Transverse colon (tissue), 4 donors: ENCODE measurements at regions not wholly inside any gene's neighbourhood (a gene's known extent, or its start where the extent isn't known, plus 50 kb on each side); places are given as distances from the start of the nearest gene placed in this dataset.

Experiments used
- DNase-seq: peaks from one replicate; pipeline ENCODE4 v3.0.0-alpha.2; 2019
- H3K27ac ChIP-seq, 4 donors: fragments of 200-600 bp; sonication (generic); 2 replicates each; pipeline ENCODE4 v1.5.1; 2016 to 2018; ENCODE audit warnings: inconsistent platforms in 4 of 4
- H3K27me3 ChIP-seq: fragments of 200-600 bp; sonication (generic); 2 replicates; pipeline ENCODE4 v1.5.1; 2017; ENCODE audit warnings: inconsistent platforms
- H3K36me3 ChIP-seq, 4 donors: fragments of 200-600 bp; sonication (generic); 2 replicates each; pipeline ENCODE4 v1.5.1; 2017 to 2019; ENCODE audit warnings: inconsistent platforms in 4 of 4
- H3K4me1 ChIP-seq, 4 donors: fragments of 200-600 bp; sonication (generic); 2 replicates each; pipeline ENCODE4 v1.5.1; 2017 to 2020; ENCODE audit warnings: inconsistent platforms in 4 of 4
- H3K4me3 ChIP-seq, 4 donors: fragments of 200-600 bp; sonication (generic); 1 replicate in 1 of 4; 2 replicates in 3 of 4; pipeline versions ENCODE4 v1.5.1 to v1.6.1; 2017 to 2019; ENCODE audit warnings: inconsistent platforms in 4 of 4
- H3K9me3 ChIP-seq, 2 donors: fragments of 200-600 bp; sonication (generic); 2 replicates each; pipeline ENCODE4 v1.5.1; 2017 to 2019; ENCODE audit warnings: inconsistent platforms in 2 of 2
- CTCF ChIP-seq, 5 experiments: fragments of 200-600 bp in 3 of 5; fragments of 450-650 bp in 2 of 5; sonication (generic) in 3 of 5; IDR thresholded peaks; 1 replicate in 2 of 5; 2 replicates in 3 of 5; pipeline ENCODE4 v1.5.1; 2016 to 2017; ENCODE audit warnings: antibody characterized with exemption in 5 of 5, inconsistent platforms in 3 of 5, mild to moderate bottlenecking in 2 of 5, moderate library complexity in 1 of 5
- EP300 ChIP-seq: sonication (generic); formaldehyde crosslinking; IDR thresholded peaks from one replicate; pipeline ENCODE4 v1.6.1; 2017; ENCODE audit warnings: antibody characterized with exemption, low read depth
- POLR2A ChIP-seq: fragments of 450-650 bp; IDR thresholded peaks from one replicate; pipeline ENCODE4 v1.6.1; 2016; ENCODE audit warnings: antibody characterized with exemption, mild to moderate bottlenecking, moderate library complexity
- POLR2AphosphoS5 ChIP-seq, 3 donors: sonication (generic); formaldehyde crosslinking; IDR thresholded peaks; one replicate each; pipeline ENCODE4 v1.6.1; 2016; ENCODE audit warnings: antibody characterized with exemption in 3 of 3
- WGBS, 2 donors: methylation state at CpG; one replicate each; pipeline ENCODE4 v1.1.5; 2018; ENCODE audit warnings: low coverage in 1 of 2; 5-methylcytosine and 5-hydroxymethylcytosine counted together
- in situ Hi-C, 4 donors: fragments of 200-750 bp; cut with MboI; loops; one replicate each; pipeline versions ENCODE4 v1.15.0 to v1.15.1; 2017; ENCODE audit warnings: low sequenced_read_pairs in 3 of 4, low pct_ligation_motif_present in 1 of 4, low pct_unique_long_range_greater_than_20kb in 1 of 4
- intact Hi-C: fragments of 100-400 bp; cut with DNase I; formaldehyde crosslinking; loops from one replicate; pipeline ENCODE4 v1.15.1; 2023; ENCODE audit warnings: low total_unique reads

GRCh38 chr2:194494401-194494800 lies 1162.6 kb upstream of the SLC39A10 start:
- no peak for DNase-seq
- H3K27ac ChIP-seq = no peak overlapping the region
- no peaks in the 10 kb centered on the region for H3K4me1 ChIP-seq
- no peaks in the 10 kb centered on the region for H3K9me3 ChIP-seq
- no peak overlapping the region for H3K4me3 ChIP-seq
- no peak for TF ChIP-seq CTCF (IDR thresholded peaks at IDR 0.05)
- no peak for TF ChIP-seq EP300
- no peak for TF ChIP-seq POLR2AphosphoS5 (IDR thresholded peaks at IDR 0.05)
- TF ChIP-seq POLR2A = no peak
- intact Hi-C loops = no loop called here
- no peaks in the 10 kb centered on the region for H3K36me3 ChIP-seq
- in situ Hi-C loops = no loop called here
- no peaks in the 10 kb centered on the region for H3K27me3 ChIP-seq

- Histone ChIP-seq H3K4me3 (no peak overlapping the region), H3K27ac (no peak overlapping the region), H3K27me3 (no peaks in the 10 kb centered on the region), H3K4me1 (no peaks in the 10 kb centered on the region), H3K36me3 (no peaks in the 10 kb centered on the region), H3K9me3 (no peaks in the 10 kb centered on the region)
- no peak for DNase-seq
- WGBS, 2 donors = 53 to 60% methylated on average over 1 to 2 of the region's 2 CpGs
- TF ChIP-seq POLR2AphosphoS5 (IDR thresholded peaks at IDR 0.05) = no peak
- no peak for TF ChIP-seq POLR2A
- no peak for TF ChIP-seq CTCF (IDR thresholded peaks at IDR 0.05)
- no peak for TF ChIP-seq EP300
- intact Hi-C loops (no loop called here), in situ Hi-C loops (no loop called here)
Measured at GRCh38 chr2:194491409-194492115, 1165.5 kb upstream of the SLC39A10 start.

- H3K27me3 ChIP-seq = no peaks in the 10 kb centered on the region
- H3K27ac ChIP-seq = no peak overlapping the region
- TF ChIP-seq EP300 = no peak
- no peak for TF ChIP-seq POLR2AphosphoS5 (IDR thresholded peaks at IDR 0.05)
- TF ChIP-seq POLR2A = no peak
- no peak for TF ChIP-seq CTCF (IDR thresholded peaks at IDR 0.05)
- H3K4me3 ChIP-seq = no peak overlapping the region
- H3K36me3 ChIP-seq = no peaks in the 10 kb centered on the region
- no peaks in the 10 kb centered on the region for H3K4me1 ChIP-seq
- WGBS, 2 donors = 71 to 75% methylated on average over 4 of the region's 4 CpGs
- in situ Hi-C loops (no loop called here), intact Hi-C loops (no loop called here)
- DNase-seq = no peak
- H3K9me3 ChIP-seq = no peaks in the 10 kb centered on the region
Measured at GRCh38 chr2:194486326-194486725, 1170.7 kb upstream of the SLC39A10 start.

GRCh38 chr2:194483041-194483440 lies 1174.0 kb upstream of the SLC39A10 start:
- no peaks in the 10 kb centered on the region for H3K27me3 ChIP-seq
- H3K4me1 ChIP-seq = no peaks in the 10 kb centered on the region
- intact Hi-C loops (no loop called here), in situ Hi-C loops (no loop called here)
- no peak for DNase-seq
- TF ChIP-seq CTCF (IDR thresholded peaks at IDR 0.05) (no peak), POLR2A (no peak), POLR2AphosphoS5 (IDR thresholded peaks at IDR 0.05) (no peak), EP300 (no peak)
- no peak overlapping the region for H3K27ac ChIP-seq
- no peaks in the 10 kb centered on the region for H3K36me3 ChIP-seq
- H3K9me3 ChIP-seq = no peaks in the 10 kb centered on the region
- WGBS, 2 donors = 14 to 22% methylated on average over 1 of the region's 1 CpG
- H3K4me3 ChIP-seq = no peak overlapping the region
